H1 (cell line): ENCODE measurements at regions not wholly inside any gene's neighbourhood (a gene's known extent, or its start where the extent isn't known, plus 50 kb on each side); places are given as distances from the start of the nearest gene placed in this dataset.

ENCODE experiments used
- CTCF ChIA-PET: fragments of 300-600 bp; sonication (Branson Sonifier 250); formaldehyde crosslinking; loops from one replicate; lab custom pipeline; 2021; ENCODE audit not compliant: partially characterized antibody; lab: Charles Lee
- POLR2A ChIA-PET: fragments of 300-600 bp; sonication (Branson Sonifier 250); formaldehyde crosslinking; loops from one replicate; lab custom pipeline; 2021; ENCODE audit warnings: inconsistent platforms; ENCODE audit not compliant: partially characterized antibody; lab: Charles Lee
- DNase-seq, 2 experiments: peaks; one replicate each; pipeline versions ENCODE4 v3.0.0 to v3.0.0-alpha.2; 2010 to 2022; ENCODE audit warnings: low spot score in 2 of 2, low read depth in 1 of 2, mixed read lengths in 1 of 2
- FAIRE-seq: peaks from 2 replicates; lab custom pipeline; 2011; peaks lifted over from hg19 to GRCh38; lab: Jason Lieb, UNC
- H2AFZ ChIP-seq: 2 replicates; pipeline ENCODE4 v1.8.1; 2012; ENCODE audit warnings: low read length, inconsistent platforms
- H2AK5ac ChIP-seq: 2 replicates; pipeline ENCODE4 v1.6.1; 2013; ENCODE audit warnings: low read depth, low read length
- H2BK120ac ChIP-seq: replicated peaks from 2 replicates; pipeline ENCODE3; 2013; ENCODE audit warnings: low read depth, low read length, inconsistent platforms
- H2BK12ac ChIP-seq: 2 replicates; pipeline ENCODE4 v1.6.1; 2013; ENCODE audit warnings: low read depth, low read length
- H2BK15ac ChIP-seq: 2 replicates; pipeline ENCODE4 v1.6.1; 2013; ENCODE audit warnings: low read length
- H2BK20ac ChIP-seq: 2 replicates; pipeline ENCODE4 v1.6.1; 2013; ENCODE audit warnings: low read length
- H2BK5ac ChIP-seq: 2 replicates; pipeline ENCODE4 v1.6.1; 2013; ENCODE audit warnings: low read depth, low read length
- H3K14ac ChIP-seq: 2 replicates; pipeline ENCODE4 v1.6.1; 2013; ENCODE audit warnings: inconsistent platforms; ENCODE audit not compliant: insufficient read length
- H3K18ac ChIP-seq: 2 replicates; pipeline ENCODE4 v1.6.1; 2013; ENCODE audit warnings: low read length; ENCODE audit errors: extremely low read depth
- H3K23ac ChIP-seq: 2 replicates; pipeline ENCODE4 v1.6.1; 2013; ENCODE audit warnings: inconsistent platforms; ENCODE audit not compliant: insufficient read length
- H3K23me2 ChIP-seq: 2 replicates; pipeline ENCODE4 v1.6.1; 2013; ENCODE audit warnings: low read depth, low read length
- H3K27ac ChIP-seq: 2 replicates; pipeline ENCODE4 v1.6.1; 2011; ENCODE audit warnings: low read depth, low read length, inconsistent platforms
- H3K27me3 ChIP-seq, 4 experiments: replicated peaks in 1 of 4; 1 replicate in 1 of 4; 2 replicates in 3 of 4; pipeline versions ENCODE4 v1.6.1 to v1.8.1; 2011 to 2013; ENCODE audit warnings: low read length in 3 of 4, mild to moderate bottlenecking in 3 of 4, inconsistent platforms in 2 of 4, mixed read lengths in 2 of 4, moderate library complexity in 1 of 4; ENCODE audit not compliant: control insufficient read depth in 3 of 4, insufficient read depth in 3 of 4; ENCODE audit errors: extremely low read depth in 1 of 4
- H3K36me3 ChIP-seq, 4 experiments: 2 replicates each; pipeline versions ENCODE4 v1.6.1 to v1.8.1; 2011 to 2013; ENCODE audit warnings: mild to moderate bottlenecking in 4 of 4, low read length in 3 of 4, moderate library complexity in 2 of 4, control low read depth in 1 of 4, inconsistent platforms in 1 of 4; ENCODE audit not compliant: insufficient read depth in 4 of 4, control insufficient read depth in 2 of 4
- H3K4ac ChIP-seq: replicated peaks from 2 replicates; pipeline ENCODE3; 2013; ENCODE audit warnings: low read length, low read depth, mixed read lengths, inconsistent platforms; ENCODE audit not compliant: insufficient read length
- H3K4me1 ChIP-seq, 4 experiments: replicated peaks in 1 of 4; 1 replicate in 1 of 4; 2 replicates in 3 of 4; pipeline versions ENCODE4 v1.6.1 to v1.8.1; 2011 to 2013; ENCODE audit warnings: low read length in 3 of 4, inconsistent platforms in 2 of 4, mixed read lengths in 1 of 4; ENCODE audit not compliant: insufficient read depth in 4 of 4, control insufficient read depth in 3 of 4
- H3K4me2 ChIP-seq, 2 experiments: 2 replicates each; pipeline versions ENCODE4 v1.6.1 to v1.8.1; 2011 to 2013; ENCODE audit warnings: low read depth in 2 of 2, low read length in 2 of 2, control low read depth in 1 of 2, inconsistent platforms in 1 of 2, mild to moderate bottlenecking in 1 of 2; ENCODE audit not compliant: insufficient read depth in 1 of 2
- H3K4me3 ChIP-seq, 4 experiments: fragments of 200-600, 300-600 bp in 1 of 4; sonication (generic), shearing (Covaris generic), sonication (Bioruptor Twin) in 1 of 4; 2 replicates each; pipeline versions ENCODE4 v1.5.1 to v1.8.1; 2011 to 2016; ENCODE audit warnings: low read length in 4 of 4, low read depth in 3 of 4, control low read depth in 2 of 4, inconsistent platforms in 2 of 4, mild to moderate bottlenecking in 2 of 4, mixed read lengths in 1 of 4, moderate library complexity in 1 of 4; ENCODE audit not compliant: insufficient read depth in 2 of 4; ENCODE audit errors: extremely low read depth in 1 of 4
- H3K56ac ChIP-seq: replicated peaks from 2 replicates; pipeline ENCODE3; 2013; ENCODE audit warnings: low read depth, mild to moderate bottlenecking, mixed read lengths, low read length, inconsistent platforms; ENCODE audit not compliant: insufficient read length
- H3K79me1 ChIP-seq: 2 replicates; pipeline ENCODE4 v1.6.1; 2013; ENCODE audit warnings: low read depth, low read length, control low read depth
- H3K79me2 ChIP-seq, 2 experiments: 2 replicates each; pipeline versions ENCODE4 v1.6.1 to v1.8.1; 2012 to 2013; ENCODE audit warnings: low read length in 2 of 2, mild to moderate bottlenecking in 2 of 2, inconsistent platforms in 1 of 2; ENCODE audit not compliant: insufficient read depth in 2 of 2, control insufficient read depth in 1 of 2
- H3K9ac ChIP-seq, 4 experiments: replicated peaks in 1 of 4; 1 replicate in 1 of 4; 2 replicates in 3 of 4; pipeline versions ENCODE4 v1.6.1 to v1.8.1; 2011 to 2013; ENCODE audit warnings: low read depth in 3 of 4, low read length in 3 of 4, control low read depth in 2 of 4, mild to moderate bottlenecking in 2 of 4, moderate library complexity in 2 of 4, inconsistent platforms in 1 of 4; ENCODE audit errors: extremely low read depth in 1 of 4
- H3K9me3 ChIP-seq, 2 experiments: 2 replicates each; pipeline versions ENCODE4 v1.6.1 to v1.8.1; 2012 to 2013; ENCODE audit warnings: mild to moderate bottlenecking in 2 of 2, moderate library complexity in 2 of 2, control low read depth in 1 of 2, inconsistent platforms in 1 of 2, low read depth in 1 of 2, low read length in 1 of 2, mixed read lengths in 1 of 2; ENCODE audit not compliant: insufficient read depth in 2 of 2
- H4K20me1 ChIP-seq, 2 experiments: replicated peaks in 1 of 2; 2 replicates each; pipeline versions ENCODE3 to v1.8.1; 2011 to 2013; ENCODE audit warnings: inconsistent platforms in 2 of 2, low read length in 2 of 2, mild to moderate bottlenecking in 1 of 2; ENCODE audit not compliant: insufficient read depth in 2 of 2, control insufficient read depth in 1 of 2
- H4K5ac ChIP-seq: 2 replicates; pipeline ENCODE4 v1.6.1; 2013; ENCODE audit warnings: low read length, low read depth, mixed read lengths, inconsistent platforms; ENCODE audit not compliant: insufficient read length
- H4K8ac ChIP-seq: 2 replicates; pipeline ENCODE4 v1.8.0; 2013; ENCODE audit warnings: mild to moderate bottlenecking, moderate library complexity, low read length, inconsistent platforms; ENCODE audit not compliant: insufficient read depth; ENCODE audit errors: extremely low read depth
- H4K91ac ChIP-seq: replicated peaks from 2 replicates; pipeline ENCODE3; 2013; ENCODE audit warnings: low read length, mixed read lengths, inconsistent platforms; ENCODE audit not compliant: insufficient read length
- BCL11A ChIP-seq, 2 experiments: IDR thresholded peaks; one replicate each; pipeline ENCODE4 v1.6.1; 2011; ENCODE audit warnings: low read depth in 2 of 2, low read length in 2 of 2, mild to moderate bottlenecking in 2 of 2
- HDAC2 ChIP-seq, 2 experiments: fragments of 300-600 bp in 1 of 2; sonication (generic) in 1 of 2; IDR thresholded peaks; 2 replicates each; pipeline ENCODE4 v1.6.1; 2011 to 2012; ENCODE audit warnings: low read depth in 2 of 2, low read length in 2 of 2, mild to moderate bottlenecking in 2 of 2, moderate library complexity in 2 of 2, borderline replicate concordance in 1 of 2, inconsistent platforms in 1 of 2
- HDAC6 ChIP-seq: IDR thresholded peaks from one replicate; pipeline ENCODE4 v1.7.1; 2012; ENCODE audit warnings: low read depth, mild to moderate bottlenecking, inconsistent platforms, low read length, moderate library complexity
- JUND ChIP-seq: IDR thresholded peaks from 2 replicates; pipeline ENCODE4 v1.6.1; 2011; ENCODE audit warnings: mild to moderate bottlenecking, improper control_type of control experiment, low read length
- MAX ChIP-seq: IDR thresholded peaks from 2 replicates; pipeline ENCODE4 v1.6.1; 2012; ENCODE audit warnings: inconsistent platforms
- RAD21 ChIP-seq, 2 experiments: IDR thresholded peaks in 1 of 2; conservative IDR thresholded peaks in 1 of 2; 2 replicates each; pipeline ENCODE4 v1.6.1; 2011; ENCODE audit warnings: low read depth in 2 of 2, low read length in 2 of 2, improper control_type of control experiment in 1 of 2, inconsistent platforms in 1 of 2, mild to moderate bottlenecking in 1 of 2, moderate library complexity in 1 of 2
- RNF2 ChIP-seq: fragments of 200-900, 300-1000 bp; sonication (generic); IDR thresholded peaks from 2 replicates; pipeline ENCODE4 v1.7.1; 2016; ENCODE audit warnings: borderline replicate concordance, low read depth, mild to moderate bottlenecking, antibody characterized with exemption, low read length; ENCODE audit not compliant: poor library complexity, severe bottlenecking; ENCODE audit errors: missing control alignments
- SAP30 ChIP-seq: fragments of 300-600 bp; sonication (generic); IDR thresholded peaks from 2 replicates; pipeline ENCODE4 v1.7.1; 2012; ENCODE audit warnings: low read length, moderate library complexity, mild to moderate bottlenecking, inconsistent platforms; ENCODE audit not compliant: insufficient read depth, insufficient replicate concordance
- SIX5 ChIP-seq: IDR thresholded peaks from 2 replicates; pipeline ENCODE4 v1.6.1; 2011; ENCODE audit warnings: mild to moderate bottlenecking, low read depth, low read length
- SP1 ChIP-seq: IDR thresholded peaks from 2 replicates; pipeline ENCODE4 v1.6.1; 2011; ENCODE audit warnings: low read depth, low read length
- TBP ChIP-seq: IDR thresholded peaks from 2 replicates; pipeline ENCODE4 v1.6.1; 2011; ENCODE audit warnings: low read depth, low read length, improper control_type of control experiment
- YY1 ChIP-seq: IDR thresholded peaks from 2 replicates; pipeline ENCODE4 v1.6.1; 2011; ENCODE audit warnings: low read depth, mild to moderate bottlenecking, low read length
- WGBS, 2 experiments: shearing (Covaris generic) in 1 of 2; methylation state at CpG; one replicate each; pipeline versions ENCODE4 v1.1.6 to v1.1.7; 2013 to 2015; ENCODE audit warnings: low lambda C conversion rate in 2 of 2, mixed read lengths in 2 of 2, inconsistent platforms in 1 of 2, low coverage in 1 of 2, missing lambda C conversion rate in 1 of 2; ENCODE audit not compliant: insufficient replicate concordance in 2 of 2, insufficient coverage in 1 of 2, insufficient read length in 1 of 2; ENCODE audit errors: extremely low coverage in 1 of 2, missing lambda C conversion rate in 1 of 2; 5-methylcytosine and 5-hydroxymethylcytosine counted together
- TF ChIP-seq, protein P1 (sequence below): IDR thresholded peaks from 2 replicates; pipeline ENCODE4 v1.6.1; 2011; ENCODE audit warnings: low read depth, mild to moderate bottlenecking, low read length; ENCODE audit not compliant: insufficient read depth

DNA sequence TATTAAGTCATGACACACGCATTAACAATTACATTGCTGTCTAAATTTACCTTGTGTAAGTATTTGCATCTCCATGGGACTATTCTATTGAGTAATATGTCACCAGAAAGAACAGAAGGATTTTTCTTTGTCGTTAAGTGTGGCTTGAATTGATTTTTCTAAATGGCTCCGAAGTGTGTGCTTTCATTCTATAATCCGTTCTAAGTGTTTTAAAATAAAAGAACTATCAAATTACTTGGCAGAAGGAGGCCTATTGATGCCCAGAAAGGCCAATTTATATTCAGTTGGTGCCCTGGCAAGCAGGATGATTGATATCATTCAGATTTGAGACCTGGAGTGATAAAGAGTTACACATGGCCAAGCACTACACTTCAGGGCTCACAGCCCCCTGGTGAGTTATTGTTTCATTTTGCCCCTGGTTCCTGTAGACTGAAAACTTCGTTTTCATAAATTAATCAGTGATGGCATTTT, 538.9 kb upstream of the ANO5 start:
- no peak overlapping the region for H2BK15ac ChIP-seq
- H3K36me3 ChIP-seq: no peaks in the 10 kb centered on the region
- H2AK5ac ChIP-seq: no peak overlapping the region
- H3K18ac ChIP-seq: no peak overlapping the region
- H2BK12ac ChIP-seq: no peak overlapping the region
- H3K56ac ChIP-seq: no peak overlapping the region
- no peaks in the 10 kb centered on the region for H3K27me3 ChIP-seq
- H4K20me1 ChIP-seq: no peaks in the 10 kb centered on the region
- no peak overlapping the region for H3K4ac ChIP-seq
- TF ChIP-seq SP1 (no peak), YY1 (no peak), MAX (no peak), SIX5 (no peak), RAD21 (IDR thresholded peaks at IDR 0.05 in 1 of 2, conservative IDR thresholded peaks at IDR 0.05 in 1 of 2; ENCODE audit: low read depth in 2 of 2, low read length in 2 of 2) (no peak), TBP (no peak), RNF2 (no peak), HDAC2 (IDR thresholded peaks at IDR 0.05; ENCODE audit: borderline replicate concordance in 1 of 2, low read depth in 2 of 2, low read length in 2 of 2) (no peak), JUND (no peak), HDAC6 (no peak), SAP30 (no peak), BCL11A (IDR thresholded peaks at IDR 0.05; ENCODE audit: low read depth in 2 of 2, low read length in 2 of 2) (no peak)
- TF ChIP-seq, protein P1, sequence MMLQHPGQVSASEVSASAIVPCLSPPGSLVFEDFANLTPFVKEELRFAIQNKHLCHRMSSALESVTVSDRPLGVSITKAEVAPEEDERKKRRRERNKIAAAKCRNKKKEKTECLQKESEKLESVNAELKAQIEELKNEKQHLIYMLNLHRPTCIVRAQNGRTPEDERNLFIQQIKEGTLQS: no peak
- H3K4me1 ChIP-seq: no peaks in the 10 kb centered on the region
- no peak overlapping the region for H3K23ac ChIP-seq
- no peaks in the 10 kb centered on the region for H3K9me3 ChIP-seq
- H3K27ac ChIP-seq: no peak overlapping the region
- ChIA-PET CTCF (no interaction called here), POLR2A (no interaction called here)
- H3K14ac ChIP-seq: no peak overlapping the region
- H4K8ac ChIP-seq: no peak overlapping the region
- H3K79me2 ChIP-seq: no peaks in the 10 kb centered on the region
- H3K23me2 ChIP-seq: no peaks in the 10 kb centered on the region
- no peak overlapping the region for H3K9ac ChIP-seq
- no peak overlapping the region for H2BK20ac ChIP-seq
- no peak overlapping the region for H4K91ac ChIP-seq
- H2BK5ac ChIP-seq: no peak overlapping the region
- H3K4me3 ChIP-seq: no peak overlapping the region
- H4K5ac ChIP-seq: no peak overlapping the region
- DNase-seq: no peak
- H2AFZ ChIP-seq: no peak overlapping the region
- FAIRE-seq: no peak
- 60% methylated on average over 5 of the region's 5 CpGs; no CpG with 5 or more reads in 1 of the 2 experiments for WGBS, 2 experiments
- no peaks in the 10 kb centered on the region for H3K79me1 ChIP-seq
- no peak overlapping the region for H3K4me2 ChIP-seq
- no peak overlapping the region for H2BK120ac ChIP-seq
